Keratinocyte (primary cell): ENCODE measurements at regions not wholly inside any gene's neighbourhood (a gene's known extent, or its start where the extent isn't known, plus 50 kb on each side); places are given as distances from the start of the nearest gene placed in this dataset.

ENCODE experiments used
- DNase-seq: peaks from one replicate; pipeline ENCODE4 v3.0.0-alpha.2; 2011; ENCODE audit warnings: low read depth, missing footprints, low spot score
- FAIRE-seq: peaks from 2 replicates; lab custom pipeline; 2011; peaks lifted over from hg19 to GRCh38; lab: Jason Lieb, UNC
- H2AFZ ChIP-seq: 2 replicates; pipeline ENCODE4 v1.6.0; 2012; ENCODE audit warnings: low read length, control low read depth, inconsistent platforms; ENCODE audit not compliant: control insufficient read depth
- H3K27ac ChIP-seq: 2 replicates; pipeline ENCODE4 v1.5.1; 2011; ENCODE audit warnings: low read length; ENCODE audit not compliant: control insufficient read depth, insufficient read depth
- H3K27me3 ChIP-seq: 3 replicates; pipeline ENCODE4 v1.6.0; 2011; ENCODE audit warnings: low read length; ENCODE audit not compliant: control insufficient read depth, insufficient read depth; ENCODE audit errors: extremely low read depth
- H3K36me3 ChIP-seq, 2 experiments: 2 replicates in 1 of 2; 3 replicates in 1 of 2; pipeline ENCODE4 v1.5.1; 2011; ENCODE audit warnings: low read length in 2 of 2, mild to moderate bottlenecking in 1 of 2; ENCODE audit not compliant: control insufficient read depth in 2 of 2, insufficient read depth in 2 of 2; ENCODE audit errors: extremely low read depth in 1 of 2
- H3K4me1 ChIP-seq: 3 replicates; pipeline ENCODE4 v1.5.1; 2011; ENCODE audit warnings: low read length; ENCODE audit not compliant: control insufficient read depth, insufficient read depth; ENCODE audit errors: extremely low read depth
- H3K4me2 ChIP-seq: 3 replicates; pipeline ENCODE4 v1.6.0; 2011; ENCODE audit warnings: low read depth, low read length; ENCODE audit not compliant: control insufficient read depth, insufficient read depth; ENCODE audit errors: extremely low read depth
- H3K4me3 ChIP-seq, 3 experiments: fragments of 200-600 bp in 1 of 3; sonication (generic) in 1 of 3; 2 replicates in 2 of 3; 3 replicates in 1 of 3; pipeline ENCODE4 v1.5.1; 2011 to 2016; ENCODE audit warnings: low read length in 3 of 3, mild to moderate bottlenecking in 3 of 3, control low read depth in 2 of 3, inconsistent platforms in 1 of 3, low read depth in 1 of 3, mixed read lengths in 1 of 3, mixed run types in 1 of 3, moderate library complexity in 1 of 3; ENCODE audit not compliant: control insufficient read depth in 2 of 3, insufficient read depth in 2 of 3; ENCODE audit errors: extremely low read depth in 1 of 3
- H3K79me2 ChIP-seq: 2 replicates; pipeline ENCODE4 v1.6.0; 2012; ENCODE audit warnings: low read length; ENCODE audit not compliant: control insufficient read depth, insufficient read depth
- H3K9ac ChIP-seq: 3 replicates; pipeline ENCODE4 v1.6.0; 2011; ENCODE audit warnings: low read length; ENCODE audit not compliant: control insufficient read depth, insufficient read depth; ENCODE audit errors: extremely low read depth
- H3K9me1 ChIP-seq: 3 replicates; pipeline ENCODE4 v1.6.0; 2011; ENCODE audit warnings: low read length; ENCODE audit not compliant: control insufficient read depth, insufficient read depth; ENCODE audit errors: extremely low read depth
- H3K9me3 ChIP-seq: 2 replicates; pipeline ENCODE4 v1.5.1; 2012; ENCODE audit warnings: low read depth, low read length; ENCODE audit not compliant: control insufficient read depth
- H4K20me1 ChIP-seq: 3 replicates; pipeline ENCODE4 v1.6.0; 2011; ENCODE audit warnings: low read length; ENCODE audit not compliant: control insufficient read depth, insufficient read depth; ENCODE audit errors: extremely low read depth
- CTCF ChIP-seq, 3 experiments: IDR thresholded peaks in 1 of 3; conservative IDR thresholded peaks in 1 of 3; optimal IDR thresholded peaks in 1 of 3; 2 replicates in 2 of 3; 3 replicates in 1 of 3; pipeline versions ENCODE3 to v1.5.1; 2011; ENCODE audit warnings: low read length in 3 of 3, mild to moderate bottlenecking in 3 of 3, moderate library complexity in 2 of 3, control low read depth in 1 of 3, inconsistent platforms in 1 of 3; ENCODE audit not compliant: insufficient read depth in 2 of 3; ENCODE audit errors: extremely low read depth in 1 of 3
- EZH2 ChIP-seq: IDR thresholded peaks from one replicate; pipeline ENCODE4 v1.6.1; 2012; ENCODE audit warnings: inconsistent platforms, mild to moderate bottlenecking, low read length, moderate library complexity
- dilution Hi-C: fragments of 300-500 bp; cut with MboI; formaldehyde crosslinking; loops from one replicate; pipeline ENCODE4 v1.7.0; 2020; ENCODE audit warnings: low sequenced_read_pairs; ENCODE audit not compliant: extremely low pct_ligation_motif_present

- dilution Hi-C loops = no loop called here
- H4K20me1 ChIP-seq = no peaks in the 10 kb centered on the region
- no peak overlapping the region for H3K4me2 ChIP-seq
- no peak overlapping the region for H2AFZ ChIP-seq
- H3K27me3 ChIP-seq = no peaks in the 10 kb centered on the region
- no peak for DNase-seq
- no peak overlapping the region for H3K27ac ChIP-seq
- H3K79me2 ChIP-seq = no peaks in the 10 kb centered on the region
- no peak overlapping the region for H3K4me3 ChIP-seq
- no peak for TF ChIP-seq CTCF (optimal IDR thresholded peaks at IDR 0.05 in 1 of 3, IDR thresholded peaks at IDR 0.05 in 1 of 3, conservative IDR thresholded peaks at IDR 0.05 in 1 of 3; ENCODE audit: extremely low read depth in 1 of 3, insufficient read depth in 2 of 3, low read length in 3 of 3)
- no peak for TF ChIP-seq EZH2
- no peak for FAIRE-seq
- H3K4me1 ChIP-seq = no peaks in the 10 kb centered on the region
- H3K9ac ChIP-seq = no peak overlapping the region
- no peaks in the 10 kb centered on the region for H3K9me1 ChIP-seq
- H3K36me3 ChIP-seq = no peaks in the 10 kb centered on the region
- no peaks in the 10 kb centered on the region for H3K9me3 ChIP-seq
Observed at GRCh38 chr1:90309806-90310205, 314.9 kb downstream of the ZNF326 start.

GRCh38 chr1:90308421-90308820 lies 313.5 kb downstream of the ZNF326 start:
- Histone ChIP-seq H3K9me3 (no peaks in the 10 kb centered on the region), H3K9ac (no peak overlapping the region), H3K4me1 (no peaks in the 10 kb centered on the region), H3K79me2 (no peaks in the 10 kb centered on the region), H3K4me2 (no peak overlapping the region), H3K27me3 (no peaks in the 10 kb centered on the region), H3K27ac (no peak overlapping the region), H3K36me3 (no peaks in the 10 kb centered on the region), H3K4me3 (no peak overlapping the region), H2AFZ (no peak overlapping the region), H3K9me1 (no peaks in the 10 kb centered on the region), H4K20me1 (no peaks in the 10 kb centered on the region)
- TF ChIP-seq CTCF (optimal IDR thresholded peaks at IDR 0.05 in 1 of 3, IDR thresholded peaks at IDR 0.05 in 1 of 3, conservative IDR thresholded peaks at IDR 0.05 in 1 of 3; ENCODE audit: extremely low read depth in 1 of 3, insufficient read depth in 2 of 3, low read length in 3 of 3) (no peak), EZH2 (no peak)
- DNase-seq = no peak
- no peak for FAIRE-seq
- dilution Hi-C loops = no loop called here
